Activated B cell treated with CpG ODN at 0.5 μM for 24 hours (primary cell): ENCODE measurements at regions not wholly inside any gene's neighbourhood (a gene's known extent, or its start where the extent isn't known, plus 50 kb on each side); places are given as distances from the start of the nearest gene placed in this dataset.

Experiments used
- ATAC-seq: fragments of 200-7000 bp; cut with Tn5 transposase; one replicate; pipeline ENCODE4 v1.10.0; 2021; ENCODE audit warnings: low read depth, mild to moderate bottlenecking, moderate library complexity
- CTCF ChIA-PET: fragments of 350-600 bp; sonication (Branson Sonifier 250); formaldehyde crosslinking; loops from one replicate; lab custom pipeline; 2021; ENCODE audit warnings: antibody characterized with exemption; lab: Charles Lee
- POLR2A ChIA-PET: fragments of 350-600 bp; sonication (Branson Sonifier 250); formaldehyde crosslinking; loops from one replicate; lab custom pipeline; 2021; ENCODE audit warnings: antibody characterized with exemption; lab: Charles Lee
- DNase-seq: peaks from one replicate; pipeline ENCODE4 v3.0.0; 2022
- H3K27ac Mint-ChIP-seq: one replicate; pipeline ENCODE4 v1.8.0; 2020; ENCODE audit warnings: mixed read lengths
- H3K27me3 Mint-ChIP-seq: one replicate; pipeline ENCODE4 v1.8.0; 2021; ENCODE audit warnings: mixed read lengths
- H3K36me3 Mint-ChIP-seq: one replicate; pipeline ENCODE4 v1.8.0; 2021; ENCODE audit warnings: low read depth, mixed read lengths
- H3K4me1 Mint-ChIP-seq: one replicate; pipeline ENCODE4 v1.8.0; 2021; ENCODE audit warnings: mixed read lengths
- H3K4me3 Mint-ChIP-seq: one replicate; pipeline ENCODE4 v1.8.0; 2020; ENCODE audit warnings: mild to moderate bottlenecking, mixed read lengths
- H3K9me3 Mint-ChIP-seq: one replicate; pipeline ENCODE4 v1.8.0; 2020; ENCODE audit warnings: mixed read lengths
- intact Hi-C: fragments of 100-400 bp; cut with micrococcal nuclease; formaldehyde crosslinking; loops from one replicate; pipeline ENCODE4 v1.15.1; 2024
- TF ChIP-seq, protein P1 (sequence below): fragments of 200-600 bp; IDR thresholded peaks from one replicate; pipeline ENCODE4 v1.8.0; 2022; ENCODE audit warnings: antibody characterized with exemption, mild to moderate bottlenecking

DNA sequence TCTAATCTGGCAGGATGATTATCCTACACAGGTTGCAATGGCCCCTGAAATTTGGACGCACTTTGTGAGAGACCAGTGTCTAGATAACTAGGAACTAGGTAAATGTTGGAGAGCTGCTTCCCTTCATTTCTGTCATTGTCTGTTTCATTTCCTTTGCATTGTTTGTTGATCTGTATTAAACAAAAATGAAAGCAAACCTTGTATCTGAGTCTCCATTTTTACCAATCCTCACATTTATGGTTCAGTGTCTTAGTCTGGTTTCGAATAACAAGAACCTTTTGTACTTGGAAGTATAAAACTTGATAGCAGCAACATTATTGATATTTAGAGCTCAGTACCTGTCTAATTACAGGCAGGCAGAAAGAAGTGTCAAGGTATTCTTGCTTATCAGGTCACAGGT lies 105.5 kb downstream of the MRPS30 start:
- intact Hi-C loops, result no loop called here
- POLR2A ChIA-PET, result no interaction called here
- Mint-ChIP-seq H3K4me3 (no peak overlapping the region), H3K27ac (no peak overlapping the region), H3K9me3 (peaks cover 3% of the 10 kb centered on the region), H3K36me3 (no peaks in the 10 kb centered on the region), H3K4me1 (no peaks in the 10 kb centered on the region), H3K27me3 (no peaks in the 10 kb centered on the region)
- no peak for DNase-seq
- CTCF ChIA-PET, result no interaction called here
- no peak for ATAC-seq
- TF ChIP-seq, protein P1, sequence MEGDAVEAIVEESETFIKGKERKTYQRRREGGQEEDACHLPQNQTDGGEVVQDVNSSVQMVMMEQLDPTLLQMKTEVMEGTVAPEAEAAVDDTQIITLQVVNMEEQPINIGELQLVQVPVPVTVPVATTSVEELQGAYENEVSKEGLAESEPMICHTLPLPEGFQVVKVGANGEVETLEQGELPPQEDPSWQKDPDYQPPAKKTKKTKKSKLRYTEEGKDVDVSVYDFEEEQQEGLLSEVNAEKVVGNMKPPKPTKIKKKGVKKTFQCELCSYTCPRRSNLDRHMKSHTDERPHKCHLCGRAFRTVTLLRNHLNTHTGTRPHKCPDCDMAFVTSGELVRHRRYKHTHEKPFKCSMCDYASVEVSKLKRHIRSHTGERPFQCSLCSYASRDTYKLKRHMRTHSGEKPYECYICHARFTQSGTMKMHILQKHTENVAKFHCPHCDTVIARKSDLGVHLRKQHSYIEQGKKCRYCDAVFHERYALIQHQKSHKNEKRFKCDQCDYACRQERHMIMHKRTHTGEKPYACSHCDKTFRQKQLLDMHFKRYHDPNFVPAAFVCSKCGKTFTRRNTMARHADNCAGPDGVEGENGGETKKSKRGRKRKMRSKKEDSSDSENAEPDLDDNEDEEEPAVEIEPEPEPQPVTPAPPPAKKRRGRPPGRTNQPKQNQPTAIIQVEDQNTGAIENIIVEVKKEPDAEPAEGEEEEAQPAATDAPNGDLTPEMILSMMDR, result no peak

- TF ChIP-seq, protein P1, result no peak
- no peak for ATAC-seq
- Mint-ChIP-seq H3K4me1 (no peaks in the 10 kb centered on the region), H3K36me3 (no peaks in the 10 kb centered on the region), H3K9me3 (peaks cover 7% of the 10 kb centered on the region), H3K27me3 (no peaks in the 10 kb centered on the region), H3K27ac (no peak overlapping the region), H3K4me3 (no peak overlapping the region)
- ChIA-PET CTCF (no interaction called here), POLR2A (no interaction called here)
- DNase-seq, result no peak
- intact Hi-C loops, result no loop called here
These were observed 110.8 kb downstream of the MRPS30 start for GRCh38 chr5:44919560-44919959.

GRCh38 chr5:44927115-44927733 lies 118.5 kb downstream of the MRPS30 start:
- no peak overlapping the region for H3K4me3 Mint-ChIP-seq
- TF ChIP-seq, protein P1, result no peak
- peaks cover 4% of the 10 kb centered on the region for H3K9me3 Mint-ChIP-seq
- H3K27me3 Mint-ChIP-seq, result no peaks in the 10 kb centered on the region
- ChIA-PET CTCF (no interaction called here), POLR2A (no interaction called here)
- no peak for DNase-seq
- ATAC-seq, result no peak
- H3K36me3 Mint-ChIP-seq, result no peaks in the 10 kb centered on the region
- no peaks in the 10 kb centered on the region for H3K4me1 Mint-ChIP-seq
- H3K27ac Mint-ChIP-seq, result no peak overlapping the region
- intact Hi-C loops, result no loop called here

DNA sequence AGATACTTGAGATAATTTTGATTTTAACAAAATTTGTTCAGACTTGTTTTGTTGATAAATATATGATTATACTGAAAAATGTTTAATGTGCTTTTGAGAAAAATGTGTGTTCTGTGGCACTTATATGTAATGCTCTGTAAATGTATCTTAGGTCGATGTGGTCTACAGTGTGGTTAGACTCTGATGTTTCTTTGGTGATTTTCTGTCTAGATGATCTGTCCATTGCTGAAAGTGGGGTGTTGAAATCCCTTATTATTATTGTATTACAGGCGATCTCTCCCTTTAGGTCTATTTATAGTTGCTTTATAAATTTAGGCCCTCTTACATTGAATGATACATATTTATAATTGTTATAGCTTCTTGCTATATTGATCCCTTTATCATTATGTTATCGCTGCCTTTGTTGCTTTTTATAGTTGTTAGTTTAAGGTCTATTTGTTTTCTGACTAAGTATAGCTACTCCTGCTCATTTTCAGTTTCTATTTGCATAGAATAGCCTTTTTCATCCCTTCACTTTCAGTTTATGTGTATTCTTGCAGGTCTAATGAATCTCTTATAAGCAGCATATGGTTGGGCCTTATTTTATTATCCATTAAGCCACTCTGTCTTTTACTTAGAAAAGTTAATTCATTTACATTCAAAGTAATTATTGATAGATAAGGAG lies 124.3 kb downstream of the MRPS30 start:
- DNase-seq, result no peak
- Mint-ChIP-seq H3K27me3 (no peaks in the 10 kb centered on the region), H3K9me3 (peaks cover 10% of the 10 kb centered on the region), H3K36me3 (no peaks in the 10 kb centered on the region), H3K27ac (no peak overlapping the region), H3K4me3 (no peak overlapping the region), H3K4me1 (no peaks in the 10 kb centered on the region)
- TF ChIP-seq, protein P1, result no peak
- intact Hi-C loops, result no loop called here
- ChIA-PET POLR2A (no interaction called here), CTCF (no interaction called here)
- ATAC-seq, result no peak

DNA sequence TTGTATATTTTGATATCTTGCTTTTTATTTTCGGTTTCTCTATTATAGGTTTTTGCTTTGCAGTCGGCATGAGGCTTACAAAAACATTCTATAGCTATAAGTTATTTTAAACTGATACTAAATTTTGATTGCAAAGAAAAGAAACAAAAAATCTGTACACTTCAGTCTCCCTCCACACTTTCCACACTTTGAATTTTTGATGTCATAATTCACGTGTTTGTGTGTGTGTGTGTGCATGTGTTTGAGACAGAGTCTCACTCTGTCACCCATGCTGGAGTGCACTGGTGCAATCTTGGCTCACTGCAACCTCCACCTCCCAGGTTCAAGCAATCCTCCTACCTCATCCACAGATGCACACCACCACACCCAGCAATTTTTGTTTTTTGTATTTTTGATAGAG lies 124.9 kb downstream of the MRPS30 start:
- TF ChIP-seq, protein P1, result no peak
- no peak for DNase-seq
- CTCF ChIA-PET, result no interaction called here
- no peak for ATAC-seq
- no peaks in the 10 kb centered on the region for H3K36me3 Mint-ChIP-seq
- no peaks in the 10 kb centered on the region for H3K27me3 Mint-ChIP-seq
- H3K9me3 Mint-ChIP-seq, result peaks cover 9% of the 10 kb centered on the region
- POLR2A ChIA-PET, result no interaction called here
- no peaks in the 10 kb centered on the region for H3K4me1 Mint-ChIP-seq
- no peak overlapping the region for H3K4me3 Mint-ChIP-seq
- intact Hi-C loops, result no loop called here
- H3K27ac Mint-ChIP-seq, result no peak overlapping the region
